Loucy (cell line): ENCODE measurements at regions not wholly inside any gene's neighbourhood (a gene's known extent, or its start where the extent isn't known, plus 50 kb on each side); places are given as distances from the start of the nearest gene placed in this dataset.

Source experiments
- EZH2phosphoT487 ChIP-seq: fragments of 200-600 bp; IDR thresholded peaks from 2 replicates; pipeline ENCODE4 v1.6.1; 2018; ENCODE audit warnings: antibody characterized with exemption, mild to moderate bottlenecking, moderate library complexity, borderline replicate concordance
- TF ChIP-seq, protein P1 (sequence below): fragments of 200-600 bp; sonication (generic); conservative IDR thresholded peaks from 2 replicates; pipeline ENCODE4 v1.5.1; 2014; ENCODE audit warnings: mild to moderate bottlenecking, antibody characterized with exemption, low read length

DNA sequence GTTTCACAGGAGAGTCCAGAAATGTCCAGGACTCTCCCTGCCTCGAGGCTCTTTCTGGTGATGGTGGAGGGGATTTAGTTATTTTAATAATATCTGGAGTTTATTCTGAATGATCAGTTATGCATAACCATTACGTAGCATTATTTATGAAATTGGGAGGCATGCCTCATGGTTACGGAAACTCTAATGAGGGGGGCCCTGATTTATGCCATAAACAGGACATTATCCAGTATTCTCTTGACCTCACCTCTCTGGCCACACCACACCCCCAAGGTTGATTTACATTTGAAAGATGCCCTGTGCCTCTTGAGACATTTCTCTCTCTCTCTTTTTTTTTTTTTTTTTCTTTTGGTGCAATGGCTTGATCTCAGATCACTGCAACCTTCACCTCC, 268.8 kb downstream of the TFAP2C start:
- TF ChIP-seq, protein P1, sequence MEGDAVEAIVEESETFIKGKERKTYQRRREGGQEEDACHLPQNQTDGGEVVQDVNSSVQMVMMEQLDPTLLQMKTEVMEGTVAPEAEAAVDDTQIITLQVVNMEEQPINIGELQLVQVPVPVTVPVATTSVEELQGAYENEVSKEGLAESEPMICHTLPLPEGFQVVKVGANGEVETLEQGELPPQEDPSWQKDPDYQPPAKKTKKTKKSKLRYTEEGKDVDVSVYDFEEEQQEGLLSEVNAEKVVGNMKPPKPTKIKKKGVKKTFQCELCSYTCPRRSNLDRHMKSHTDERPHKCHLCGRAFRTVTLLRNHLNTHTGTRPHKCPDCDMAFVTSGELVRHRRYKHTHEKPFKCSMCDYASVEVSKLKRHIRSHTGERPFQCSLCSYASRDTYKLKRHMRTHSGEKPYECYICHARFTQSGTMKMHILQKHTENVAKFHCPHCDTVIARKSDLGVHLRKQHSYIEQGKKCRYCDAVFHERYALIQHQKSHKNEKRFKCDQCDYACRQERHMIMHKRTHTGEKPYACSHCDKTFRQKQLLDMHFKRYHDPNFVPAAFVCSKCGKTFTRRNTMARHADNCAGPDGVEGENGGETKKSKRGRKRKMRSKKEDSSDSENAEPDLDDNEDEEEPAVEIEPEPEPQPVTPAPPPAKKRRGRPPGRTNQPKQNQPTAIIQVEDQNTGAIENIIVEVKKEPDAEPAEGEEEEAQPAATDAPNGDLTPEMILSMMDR: no peak
- no peak for TF ChIP-seq EZH2phosphoT487
